Keratinocyte (primary cell): ENCODE measurements at regions not wholly inside any gene's neighbourhood (a gene's known extent, or its start where the extent isn't known, plus 50 kb on each side); places are given as distances from the start of the nearest gene placed in this dataset.

Experiments
- CTCF ChIP-seq, 3 experiments: IDR thresholded peaks in 1 of 3; conservative IDR thresholded peaks in 1 of 3; optimal IDR thresholded peaks in 1 of 3; 2 replicates in 2 of 3; 3 replicates in 1 of 3; pipeline versions ENCODE3 to v1.5.1; 2011; ENCODE audit warnings: low read length in 3 of 3, mild to moderate bottlenecking in 3 of 3, moderate library complexity in 2 of 3, control low read depth in 1 of 3, inconsistent platforms in 1 of 3; ENCODE audit not compliant: insufficient read depth in 2 of 3; ENCODE audit errors: extremely low read depth in 1 of 3
- EZH2 ChIP-seq: IDR thresholded peaks from one replicate; pipeline ENCODE4 v1.6.1; 2012; ENCODE audit warnings: inconsistent platforms, mild to moderate bottlenecking, low read length, moderate library complexity

DNA sequence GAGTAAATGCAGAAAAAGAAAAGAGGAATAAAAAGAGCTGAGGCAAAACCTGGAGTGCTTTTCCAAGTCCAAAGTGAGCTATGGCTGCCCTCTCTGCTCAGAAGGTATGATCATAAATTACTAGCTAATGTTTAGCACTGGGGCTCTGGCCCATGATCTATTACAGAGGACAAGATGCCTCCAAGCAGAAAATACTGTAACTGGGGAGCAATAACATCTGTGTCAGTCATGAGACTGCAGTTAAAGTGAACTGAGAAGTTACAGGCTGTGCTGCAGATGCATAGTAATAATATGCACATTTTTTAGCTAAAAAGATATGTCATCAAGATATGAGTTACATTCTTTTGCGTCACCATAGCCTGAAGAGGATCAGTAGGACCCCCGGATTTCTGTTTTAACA, 209.4 kb upstream of the RBBP8 start:
- no peak for TF ChIP-seq CTCF (optimal IDR thresholded peaks at IDR 0.05 in 1 of 3, IDR thresholded peaks at IDR 0.05 in 1 of 3, conservative IDR thresholded peaks at IDR 0.05 in 1 of 3; ENCODE audit: extremely low read depth in 1 of 3, insufficient read depth in 2 of 3, low read length in 3 of 3)
- TF ChIP-seq EZH2: no peak
